ENCODE measurements at regions not wholly inside any gene's neighbourhood (a gene's known extent, or its start where the extent isn't known, plus 50 kb on each side); places are given as distances from the start of the nearest gene placed in this dataset.

GRCh38 chr6:90461383-90461782 is 125.5 kb downstream of the MAP3K7 start:
- TF ChIP-seq CTCF (IDR thresholded peaks at IDR 0.05; ENCODE audit: low read depth, low read length) (no peak), POLR2A (IDR thresholded peaks at IDR 0.05; ENCODE audit: extremely low read depth, insufficient read length) (no peak)
